ENCODE measurements at regions not wholly inside any gene's neighbourhood (a gene's known extent, or its start where the extent isn't known, plus 50 kb on each side); places are given as distances from the start of the nearest gene placed in this dataset.

- TF ChIP-seq, protein P1, sequence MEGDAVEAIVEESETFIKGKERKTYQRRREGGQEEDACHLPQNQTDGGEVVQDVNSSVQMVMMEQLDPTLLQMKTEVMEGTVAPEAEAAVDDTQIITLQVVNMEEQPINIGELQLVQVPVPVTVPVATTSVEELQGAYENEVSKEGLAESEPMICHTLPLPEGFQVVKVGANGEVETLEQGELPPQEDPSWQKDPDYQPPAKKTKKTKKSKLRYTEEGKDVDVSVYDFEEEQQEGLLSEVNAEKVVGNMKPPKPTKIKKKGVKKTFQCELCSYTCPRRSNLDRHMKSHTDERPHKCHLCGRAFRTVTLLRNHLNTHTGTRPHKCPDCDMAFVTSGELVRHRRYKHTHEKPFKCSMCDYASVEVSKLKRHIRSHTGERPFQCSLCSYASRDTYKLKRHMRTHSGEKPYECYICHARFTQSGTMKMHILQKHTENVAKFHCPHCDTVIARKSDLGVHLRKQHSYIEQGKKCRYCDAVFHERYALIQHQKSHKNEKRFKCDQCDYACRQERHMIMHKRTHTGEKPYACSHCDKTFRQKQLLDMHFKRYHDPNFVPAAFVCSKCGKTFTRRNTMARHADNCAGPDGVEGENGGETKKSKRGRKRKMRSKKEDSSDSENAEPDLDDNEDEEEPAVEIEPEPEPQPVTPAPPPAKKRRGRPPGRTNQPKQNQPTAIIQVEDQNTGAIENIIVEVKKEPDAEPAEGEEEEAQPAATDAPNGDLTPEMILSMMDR (IDR thresholded peaks at IDR 0.05) = no peak
- TF ChIP-seq POLR2A (IDR thresholded peaks at IDR 0.05) = no peak
Measured at GRCh38 chr3:28624084-28624483, 275.5 kb upstream of the AZI2 start.

Data from lower leg skin (tissue), 3 donors.